ENCODE measurements at regions not wholly inside any gene's neighbourhood (a gene's known extent, or its start where the extent isn't known, plus 50 kb on each side); places are given as distances from the start of the nearest gene placed in this dataset.

DNA sequence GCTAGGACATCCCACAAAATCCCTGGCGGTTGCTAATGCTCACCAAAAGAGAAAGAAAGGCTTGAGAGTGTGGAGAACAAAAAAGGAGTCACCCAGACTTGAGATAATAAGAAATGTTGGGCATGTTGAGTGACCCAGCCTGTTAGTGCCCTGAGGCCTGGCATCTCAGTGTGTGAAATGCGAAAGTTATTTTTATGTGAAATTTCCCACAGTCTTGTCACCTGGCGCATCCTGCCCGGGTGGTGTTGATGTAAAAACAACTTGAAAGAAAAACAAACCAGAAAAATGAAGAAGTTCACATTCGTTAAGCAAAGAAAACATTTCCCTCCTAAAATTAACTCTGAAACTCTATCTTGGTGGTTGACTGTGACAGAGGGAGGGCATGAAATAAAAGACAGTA is 495.2 kb downstream of the MID1IP1 start:
- ATAC-seq (no peak), DNase-seq (no peak)
- H3K4me1 ChIP-seq = no peaks in the 10 kb centered on the region
- H3K27me3 ChIP-seq = peaks cover 0 to 11% (median 0%) of the 10 kb centered on the region in 7 donors
- no peak overlapping the region for H3K27ac ChIP-seq
- intact Hi-C loops (cut with DNase I) = no loop called here
- TF ChIP-seq, protein P1, sequence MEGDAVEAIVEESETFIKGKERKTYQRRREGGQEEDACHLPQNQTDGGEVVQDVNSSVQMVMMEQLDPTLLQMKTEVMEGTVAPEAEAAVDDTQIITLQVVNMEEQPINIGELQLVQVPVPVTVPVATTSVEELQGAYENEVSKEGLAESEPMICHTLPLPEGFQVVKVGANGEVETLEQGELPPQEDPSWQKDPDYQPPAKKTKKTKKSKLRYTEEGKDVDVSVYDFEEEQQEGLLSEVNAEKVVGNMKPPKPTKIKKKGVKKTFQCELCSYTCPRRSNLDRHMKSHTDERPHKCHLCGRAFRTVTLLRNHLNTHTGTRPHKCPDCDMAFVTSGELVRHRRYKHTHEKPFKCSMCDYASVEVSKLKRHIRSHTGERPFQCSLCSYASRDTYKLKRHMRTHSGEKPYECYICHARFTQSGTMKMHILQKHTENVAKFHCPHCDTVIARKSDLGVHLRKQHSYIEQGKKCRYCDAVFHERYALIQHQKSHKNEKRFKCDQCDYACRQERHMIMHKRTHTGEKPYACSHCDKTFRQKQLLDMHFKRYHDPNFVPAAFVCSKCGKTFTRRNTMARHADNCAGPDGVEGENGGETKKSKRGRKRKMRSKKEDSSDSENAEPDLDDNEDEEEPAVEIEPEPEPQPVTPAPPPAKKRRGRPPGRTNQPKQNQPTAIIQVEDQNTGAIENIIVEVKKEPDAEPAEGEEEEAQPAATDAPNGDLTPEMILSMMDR (IDR thresholded peaks at IDR 0.05) = no peak
- no peak overlapping the region for H3K4me3 ChIP-seq
- WGBS, 2 donors = 87 to 94% methylated on average over 5 of the region's 5 CpGs
- no peaks in the 10 kb centered on the region for H3K36me3 ChIP-seq
- H3K9me3 ChIP-seq = no peaks in the 10 kb centered on the region

DNA sequence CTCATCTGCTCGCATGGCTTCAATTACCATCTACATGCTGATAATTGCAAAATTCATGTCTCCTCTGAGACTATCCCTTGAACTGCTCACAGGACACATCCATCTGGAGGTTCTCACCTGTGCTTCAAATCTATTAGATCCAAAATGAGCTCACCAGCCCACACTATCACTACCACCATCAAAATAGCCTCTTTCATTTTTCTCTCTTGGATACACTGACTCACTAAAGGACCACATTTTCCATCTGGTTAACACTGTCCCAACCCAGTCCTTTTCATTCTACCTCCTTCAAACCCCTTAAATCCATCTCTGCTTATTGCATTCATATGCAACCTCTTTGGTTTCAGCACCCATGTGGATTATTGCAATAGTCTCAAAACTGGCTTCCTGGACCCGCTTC is 497.6 kb downstream of the MID1IP1 start:
- H3K9me3 ChIP-seq = peaks cover 0 to 18% (median 0%) of the 10 kb centered on the region in 11 donors
- no peak overlapping the region for H3K27ac ChIP-seq
- ATAC-seq = no peak
- no peaks in the 10 kb centered on the region for H3K4me1 ChIP-seq
- TF ChIP-seq, protein P1 (IDR thresholded peaks at IDR 0.05) = no peak
- no peak overlapping the region for H3K4me3 ChIP-seq
- H3K36me3 ChIP-seq = no peaks in the 10 kb centered on the region
- H3K27me3 ChIP-seq = peaks cover 0 to 11% (median 0%) of the 10 kb centered on the region in 7 donors
- no peak for DNase-seq
- intact Hi-C loops (cut with DNase I) = no loop called here
- 94 to 98% methylated on average over 2 of the region's 2 CpGs for WGBS, 2 donors

DNA sequence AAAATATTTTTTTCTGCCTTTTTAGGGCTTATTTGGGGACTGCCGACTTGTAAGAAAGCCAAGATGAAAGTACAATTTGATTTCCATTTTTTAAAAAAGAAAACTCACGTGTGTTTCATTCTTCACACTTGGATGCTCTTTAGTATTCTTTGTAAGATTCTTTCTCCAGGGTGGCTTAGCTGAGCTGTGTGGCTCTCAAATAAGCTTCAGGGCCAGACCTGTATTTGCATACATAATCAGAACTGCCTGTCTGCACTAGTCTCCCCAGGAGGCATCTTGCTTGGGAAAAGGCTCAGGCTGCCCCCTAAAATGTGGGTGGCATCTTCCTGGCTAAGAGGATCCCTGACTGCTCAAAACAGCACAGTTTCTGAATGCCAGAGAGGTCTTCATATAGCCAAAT is 498.4 kb downstream of the MID1IP1 start:
- DNase-seq = no peak
- WGBS, 2 donors = 85 to 89% methylated on average over 2 of the region's 2 CpGs
- TF ChIP-seq, protein P1 (IDR thresholded peaks at IDR 0.05) = no peak

DNA sequence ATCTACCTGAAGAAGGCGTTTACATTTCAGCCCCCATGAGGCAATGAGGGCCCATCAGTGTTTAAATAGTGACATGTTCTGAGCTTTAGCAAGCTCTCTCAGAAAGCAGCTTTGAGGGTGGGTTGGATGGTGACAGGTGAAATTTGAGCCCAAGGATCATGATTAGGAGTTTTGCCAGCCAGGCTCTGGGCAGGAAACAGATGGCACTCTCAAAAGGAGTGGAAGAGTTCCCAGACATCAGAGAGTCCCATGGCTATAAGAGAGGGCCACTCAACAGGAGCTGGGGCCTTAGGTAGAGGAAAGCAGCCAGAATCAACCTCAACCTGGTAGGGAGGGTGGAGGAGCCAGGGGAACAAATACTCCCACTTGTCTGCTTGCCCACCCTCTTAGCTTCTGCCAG is 499.8 kb downstream of the MID1IP1 start:
- H3K27ac ChIP-seq = no peak overlapping the region
- ATAC-seq (no peak), DNase-seq (no peak)
- intact Hi-C loops (cut with DNase I) = no loop called here
- 94 to 100% methylated on average over 1 of the region's 1 CpG for WGBS, 2 donors
- peaks cover 0 to 20% (median 0%) of the 10 kb centered on the region in 11 donors for H3K9me3 ChIP-seq
- H3K4me1 ChIP-seq = no peaks in the 10 kb centered on the region
- H3K4me3 ChIP-seq = no peak overlapping the region
- TF ChIP-seq, protein P1 (IDR thresholded peaks at IDR 0.05) = no peak
- H3K27me3 ChIP-seq = peaks cover 0 to 11% (median 0%) of the 10 kb centered on the region in 7 donors
- no peaks in the 10 kb centered on the region for H3K36me3 ChIP-seq

More for the DNA sequence above, 498.4 kb downstream of the MID1IP1 start:
- intact Hi-C loops (cut with DNase I) = no loop called here
- no peak for ATAC-seq
- H3K36me3 ChIP-seq = no peaks in the 10 kb centered on the region
- peaks cover 0 to 11% (median 0%) of the 10 kb centered on the region in 7 donors for H3K27me3 ChIP-seq
- no peak overlapping the region for H3K27ac ChIP-seq
- no peak overlapping the region for H3K4me3 ChIP-seq
- H3K9me3 ChIP-seq = peaks cover 0 to 20% (median 0%) of the 10 kb centered on the region in 11 donors
- no peaks in the 10 kb centered on the region for H3K4me1 ChIP-seq

All from heart right ventricle (tissue), 16 donors.